HEK293T (cell line): ENCODE measurements at regions not wholly inside any gene's neighbourhood (a gene's known extent, or its start where the extent isn't known, plus 50 kb on each side); places are given as distances from the start of the nearest gene placed in this dataset.

Experiments
- CTCF ChIA-PET: fragments of 350-600 bp; formaldehyde crosslinking; extraction: SDS; loops from one replicate; lab custom pipeline; 2021; ENCODE audit warnings: antibody characterized with exemption, inconsistent platforms; lab: Yijun Ruan, JAX
- POLR2A ChIA-PET: fragments of 350-600 bp; formaldehyde crosslinking; extraction: SDS; loops from one replicate; lab custom pipeline; 2020; ENCODE audit warnings: antibody characterized with exemption, inconsistent platforms; lab: Yijun Ruan, JAX
- DNase-seq: peaks from one replicate; pipeline ENCODE4 v3.0.0; 2012; ENCODE audit warnings: mixed read lengths; ENCODE audit errors: extremely low spot score
- ARNT ChIP-seq: fragments of 450-650 bp; IDR thresholded peaks from 2 replicates; pipeline ENCODE4 v1.6.1; 2017; ENCODE audit warnings: mild to moderate bottlenecking
- BHLHE40 ChIP-seq: fragments of 450-650 bp; IDR thresholded peaks from 2 replicates; pipeline ENCODE4 v1.6.1; 2016; ENCODE audit warnings: mild to moderate bottlenecking, moderate library complexity, borderline replicate concordance
- CTBP1 ChIP-seq: fragments of 450-650 bp; IDR thresholded peaks from 2 replicates; pipeline ENCODE4 v1.6.1; 2016; ENCODE audit warnings: borderline replicate concordance
- ELF4 ChIP-seq: fragments of 450-650 bp; IDR thresholded peaks from 2 replicates; pipeline ENCODE4 v1.6.1; 2017; ENCODE audit warnings: antibody characterized with exemption
- FOXA1 ChIP-seq: fragments of 450-650 bp; IDR thresholded peaks from 2 replicates; pipeline ENCODE4 v1.6.1; 2016; ENCODE audit warnings: mild to moderate bottlenecking
- FOXK2 ChIP-seq: fragments of 450-650 bp; IDR thresholded peaks from 2 replicates; pipeline ENCODE4 v1.6.1; 2016; ENCODE audit warnings: mild to moderate bottlenecking
- FOXM1 ChIP-seq: fragments of 450-650 bp; IDR thresholded peaks from 2 replicates; pipeline ENCODE4 v1.6.1; 2017; ENCODE audit warnings: mild to moderate bottlenecking, borderline replicate concordance
- HDGF ChIP-seq: fragments of 450-650 bp; IDR thresholded peaks from 2 replicates; pipeline ENCODE4 v1.6.1; 2017; ENCODE audit warnings: antibody characterized with exemption, borderline replicate concordance
- L3MBTL2 ChIP-seq: fragments of 450-650 bp; conservative IDR thresholded peaks from 2 replicates; pipeline ENCODE4 v1.6.1; 2016; ENCODE audit warnings: mild to moderate bottlenecking
- LEF1 ChIP-seq: fragments of 450-650 bp; IDR thresholded peaks from 2 replicates; pipeline ENCODE4 v1.6.1; 2017; ENCODE audit warnings: mild to moderate bottlenecking, borderline replicate concordance
- NFRKB ChIP-seq: fragments of 450-650 bp; IDR thresholded peaks from 2 replicates; pipeline ENCODE4 v1.6.1; 2016; ENCODE audit warnings: mild to moderate bottlenecking, moderate library complexity
- SP1 ChIP-seq: fragments of 450-650 bp; IDR thresholded peaks from 2 replicates; pipeline ENCODE4 v1.6.1; 2017
- SUZ12 ChIP-seq: fragments of 450-650 bp; IDR thresholded peaks from 2 replicates; pipeline ENCODE4 v1.6.1; 2016; ENCODE audit warnings: mild to moderate bottlenecking
- TARDBP ChIP-seq: fragments of 450-650 bp; IDR thresholded peaks from 2 replicates; pipeline ENCODE4 v1.6.1; 2016
- ZNF384 ChIP-seq: fragments of 450-650 bp; IDR thresholded peaks from 2 replicates; pipeline ENCODE4 v1.6.1; 2016
- TF ChIP-seq, protein P1 (sequence below): fragments of 450-650 bp; IDR thresholded peaks from 2 replicates; pipeline ENCODE4 v1.6.1; 2016

DNA sequence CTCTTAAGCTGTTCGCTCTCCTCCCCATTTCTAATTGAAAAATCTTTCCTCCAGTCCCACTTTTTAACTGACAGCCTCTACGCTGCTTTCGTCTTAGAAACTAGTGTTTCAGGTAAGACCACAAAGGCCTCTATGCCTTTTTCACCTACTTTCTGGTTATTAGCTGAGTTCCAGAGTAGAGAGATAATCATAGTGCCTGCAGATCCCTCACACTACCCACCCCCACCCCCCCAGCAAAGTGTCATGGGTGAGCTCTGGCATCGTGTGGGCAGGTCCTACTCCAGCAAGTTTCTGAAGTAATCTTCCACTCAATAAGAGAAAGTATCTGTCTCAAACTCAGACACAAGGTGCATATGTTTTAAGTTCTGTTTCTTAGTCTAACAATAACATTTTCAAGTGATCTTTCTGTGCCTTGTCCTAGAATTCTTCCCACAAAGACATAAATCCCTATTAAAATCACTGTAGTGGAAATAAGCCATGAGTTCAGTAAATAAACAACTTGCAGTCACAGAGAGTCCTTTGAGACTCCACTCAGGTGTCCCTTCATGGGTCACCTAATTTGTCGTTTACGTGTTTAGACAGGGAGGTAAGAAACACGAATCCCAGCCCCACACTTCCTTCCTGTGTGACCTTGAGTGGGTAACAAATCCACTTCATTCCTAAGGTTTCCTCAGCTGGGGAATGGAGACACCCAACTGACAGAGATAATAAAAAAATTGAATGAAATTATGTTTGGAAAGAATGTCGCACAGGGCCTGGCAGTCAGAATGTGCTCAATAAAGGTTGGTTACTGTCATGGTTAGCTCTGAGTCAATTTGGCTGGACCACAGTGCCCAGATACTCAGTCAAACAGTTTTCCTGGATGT is 228.9 kb upstream of the CAND1 start:
- DNase-seq: no peak
- TF ChIP-seq, protein P1, sequence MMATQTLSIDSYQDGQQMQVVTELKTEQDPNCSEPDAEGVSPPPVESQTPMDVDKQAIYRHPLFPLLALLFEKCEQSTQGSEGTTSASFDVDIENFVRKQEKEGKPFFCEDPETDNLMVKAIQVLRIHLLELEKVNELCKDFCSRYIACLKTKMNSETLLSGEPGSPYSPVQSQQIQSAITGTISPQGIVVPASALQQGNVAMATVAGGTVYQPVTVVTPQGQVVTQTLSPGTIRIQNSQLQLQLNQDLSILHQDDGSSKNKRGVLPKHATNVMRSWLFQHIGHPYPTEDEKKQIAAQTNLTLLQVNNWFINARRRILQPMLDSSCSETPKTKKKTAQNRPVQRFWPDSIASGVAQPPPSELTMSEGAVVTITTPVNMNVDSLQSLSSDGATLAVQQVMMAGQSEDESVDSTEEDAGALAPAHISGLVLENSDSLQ: 0 out of 2 replicates have a peak, but pooled peaks have one; percentile 15
- TF ChIP-seq SP1 (no peak), CTBP1 (no peak)
- ChIA-PET POLR2A (no interaction called here), CTCF (no interaction called here)

DNA sequence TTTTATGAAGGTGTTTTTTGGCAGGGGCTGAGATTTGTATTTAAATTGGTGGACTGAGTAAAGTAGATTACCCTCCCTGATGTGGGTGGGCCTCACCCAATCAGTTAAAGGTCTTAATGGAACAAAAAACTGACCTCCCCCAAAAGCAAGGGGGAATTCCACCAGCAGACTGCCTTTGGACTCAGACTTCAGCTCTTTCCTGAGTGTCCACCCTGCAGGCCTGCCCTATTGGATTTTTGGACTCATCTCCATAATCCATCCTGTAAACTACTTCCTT is 228.4 kb upstream of the CAND1 start:
- no peak for TF ChIP-seq L3MBTL2
- no peak for TF ChIP-seq ELF4
- no peak for TF ChIP-seq ARNT
- TF ChIP-seq TARDBP: no peak
- TF ChIP-seq NFRKB: no peak
- TF ChIP-seq SP1: no peak
- TF ChIP-seq SUZ12: no peak
- TF ChIP-seq FOXM1: no peak
- TF ChIP-seq FOXK2: no peak
- TF ChIP-seq LEF1: no peak
- no peak for TF ChIP-seq HDGF
- no peak for TF ChIP-seq ZNF384
- TF ChIP-seq CTBP1: no peak
- no peak for TF ChIP-seq BHLHE40
- TF ChIP-seq, protein P1: no peak
- TF ChIP-seq FOXA1: no peak
- no peak for DNase-seq
- ChIA-PET CTCF (no interaction called here), POLR2A (no interaction called here)

DNA sequence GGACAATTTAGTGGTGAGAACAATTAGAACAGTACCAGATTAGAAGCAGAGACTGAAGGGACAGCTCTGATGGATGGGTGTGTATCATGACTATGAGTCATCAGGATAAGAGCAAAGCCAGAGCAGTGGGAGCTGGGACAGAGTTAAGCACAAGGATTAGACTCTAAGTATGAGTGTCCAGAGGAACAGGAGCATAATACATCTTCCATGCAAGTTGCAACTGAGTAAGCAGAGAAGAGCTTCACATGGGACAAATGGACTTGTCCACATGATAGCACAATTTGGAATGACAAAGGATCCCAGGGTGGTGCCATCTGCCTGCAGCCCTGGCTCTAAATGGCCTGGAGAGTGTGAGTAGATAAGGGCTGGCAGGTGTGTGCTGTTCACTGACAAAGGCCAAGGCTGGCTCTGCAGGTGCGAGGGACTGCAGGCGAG is 226.4 kb upstream of the CAND1 start:
- DNase-seq: peak; percentile 37
- CTCF ChIA-PET: no interaction called here
- TF ChIP-seq, protein P1: peak; percentile 81
- no peak for TF ChIP-seq FOXK2
- POLR2A ChIA-PET: interaction anchor here (1.5 to 1.7 kb wide), 2 partner anchors 27 to 226 kb away, joined by 5 read pairs; partner anchors contain the start of gene CAND1

DNA sequence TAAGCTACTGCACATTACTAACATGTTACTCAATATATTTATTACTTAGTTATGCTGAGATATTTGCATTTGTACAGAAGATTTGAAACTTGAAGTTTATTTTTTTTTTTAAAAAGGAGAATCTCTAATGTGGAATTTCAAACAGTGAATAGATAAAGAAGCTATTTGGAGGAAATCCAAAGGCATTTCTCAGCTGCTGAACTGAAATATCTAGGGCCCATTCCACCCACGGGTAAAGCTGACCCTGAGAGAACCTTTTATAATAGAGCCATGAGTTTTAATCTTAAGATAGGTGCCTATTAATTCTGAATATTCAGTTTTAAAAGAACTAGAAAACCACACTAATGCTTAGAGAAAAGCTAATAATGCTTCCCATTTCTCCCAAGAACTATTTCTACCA is 225.4 kb upstream of the CAND1 start:
- ChIA-PET CTCF (no interaction called here), POLR2A (interaction anchor here (1.5 to 1.7 kb wide), 2 partner anchors 26 to 225 kb away, joined by 5 read pairs; partner anchors contain the start of gene CAND1)
- TF ChIP-seq ARNT: no peak
- TF ChIP-seq SP1: no peak
- TF ChIP-seq FOXK2: no peak
- no peak for TF ChIP-seq NFRKB
- no peak for TF ChIP-seq FOXM1
- TF ChIP-seq LEF1: no peak
- no peak for DNase-seq

DNA sequence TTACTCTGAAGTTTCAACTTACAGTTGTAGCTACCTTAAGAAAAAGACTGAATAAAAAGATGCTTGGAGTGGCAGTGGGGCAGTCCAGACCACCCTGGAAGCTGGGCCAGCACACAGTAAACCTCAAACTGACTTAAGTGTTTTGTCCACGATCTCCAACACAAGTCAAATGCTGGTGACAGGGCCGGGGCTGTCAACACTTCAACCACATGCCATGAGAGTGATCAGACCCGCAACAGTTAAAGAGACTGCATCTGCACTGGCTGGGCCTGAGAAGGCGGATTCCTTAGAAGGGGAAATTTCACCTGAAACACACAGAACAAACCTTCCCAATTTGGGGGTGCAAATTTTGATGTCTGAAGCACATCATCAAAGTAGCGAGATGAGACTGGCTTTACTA is 223.5 kb upstream of the CAND1 start:
- ChIA-PET POLR2A (interaction anchor here (0.8 to 1.2 kb wide), 2 partner anchors 33 to 223 kb away, joined by 3 read pairs; no protein-coding TSS in a partner anchor), CTCF (interaction anchor here (1.3 kb wide), 1 partner anchor 16 kb away, joined by 4 read pairs; no protein-coding TSS in a partner anchor)
- no peak for DNase-seq
- TF ChIP-seq FOXM1 (no peak), TARDBP (no peak), FOXA1 (no peak), ZNF384 (no peak), CTBP1 (no peak), FOXK2 (no peak), NFRKB (no peak), BHLHE40 (no peak), HDGF (no peak)

DNA sequence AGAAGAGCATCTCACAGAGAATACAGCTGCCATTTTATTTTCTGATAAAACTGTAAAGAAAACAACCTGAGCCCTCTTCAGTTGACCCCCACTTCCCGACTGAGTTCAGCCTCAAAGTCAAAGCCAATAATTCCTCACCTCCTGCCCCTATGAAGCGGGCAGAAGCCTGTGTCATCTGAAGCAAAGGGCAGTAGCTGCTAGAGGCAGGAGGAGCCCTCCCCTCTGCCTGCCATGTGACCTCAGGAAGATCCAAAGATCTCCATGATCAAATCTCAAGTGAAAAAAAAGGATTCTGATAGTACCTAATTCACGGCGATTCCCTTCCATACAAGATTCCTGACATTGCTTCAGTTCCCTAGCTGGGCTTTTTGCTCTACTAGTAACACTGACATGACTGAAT is 223.1 kb upstream of the CAND1 start:
- TF ChIP-seq SUZ12: no peak
- TF ChIP-seq FOXA1: no peak
- no peak for TF ChIP-seq CTBP1
- no peak for TF ChIP-seq NFRKB
- ChIA-PET POLR2A (interaction anchor here (0.8 kb wide), 1 partner anchor 223 kb away, joined by 3 read pairs; no protein-coding TSS in a partner anchor), CTCF (interaction anchor here (0.5 kb wide), 1 partner anchor 115 kb away, joined by 3 read pairs; no protein-coding TSS in a partner anchor)
- no peak for DNase-seq

DNA sequence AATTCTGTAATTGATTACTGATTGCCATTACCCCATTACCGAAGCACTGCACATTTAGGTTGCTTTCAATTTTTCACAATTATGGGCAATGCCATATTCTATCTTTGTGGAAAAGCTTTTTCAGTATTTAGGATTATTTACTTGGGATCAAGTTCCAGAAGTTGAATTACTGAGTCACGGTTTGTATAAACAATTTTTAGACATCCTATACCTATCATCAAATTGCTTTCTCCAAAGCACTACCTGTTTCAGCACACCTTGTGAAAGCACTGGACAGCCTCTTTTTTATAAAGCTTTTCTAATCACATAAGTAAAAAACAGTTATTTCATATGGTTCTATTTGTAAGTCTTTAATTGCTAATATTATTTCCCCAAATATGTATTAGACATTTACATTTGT is 221.5 kb upstream of the CAND1 start:
- CTCF ChIA-PET: no interaction called here
- TF ChIP-seq LEF1: no peak
- TF ChIP-seq, protein P1: no peak
- no peak for TF ChIP-seq SUZ12
- TF ChIP-seq L3MBTL2: no peak
- TF ChIP-seq SP1: no peak
- TF ChIP-seq BHLHE40: no peak
- no peak for TF ChIP-seq FOXM1
- no peak for TF ChIP-seq ELF4
- TF ChIP-seq CTBP1: no peak
- no peak for TF ChIP-seq ZNF384
- no peak for TF ChIP-seq TARDBP
- TF ChIP-seq HDGF: no peak
- TF ChIP-seq NFRKB: no peak
- no peak for TF ChIP-seq FOXK2
- no peak for TF ChIP-seq FOXA1
- POLR2A ChIA-PET: no interaction called here
- DNase-seq: no peak
